GM18858 (cell line): ENCODE measurements at regions not wholly inside any gene's neighbourhood (a gene's known extent, or its start where the extent isn't known, plus 50 kb on each side); places are given as distances from the start of the nearest gene placed in this dataset.

Experiments used
- ATAC-seq: cut with Tn5 transposase; IDR thresholded peaks from one replicate; pipeline ENCODE4 v1.9.1; 2021; ENCODE audit not compliant: unreplicated experiment

DNA sequence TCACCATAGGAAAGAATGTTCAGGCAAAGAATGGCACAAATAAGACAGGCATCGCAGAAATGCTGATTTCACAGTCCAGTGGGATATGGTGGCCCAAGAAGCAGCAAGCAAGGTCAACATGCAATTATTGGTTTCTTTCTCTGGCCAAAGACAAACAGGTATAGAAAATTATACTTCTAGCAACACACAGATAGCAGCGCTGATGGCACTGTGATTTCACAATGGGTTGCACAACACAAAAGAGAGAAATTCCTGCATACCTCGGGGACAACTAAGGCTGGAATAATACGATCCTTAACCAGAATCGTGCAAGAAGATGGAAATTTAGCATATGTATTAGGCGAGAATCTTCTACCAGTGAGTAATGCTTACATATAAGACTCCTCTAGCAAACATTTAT lies 76.3 kb upstream of the NR2F2 start:
- no peak for ATAC-seq

DNA sequence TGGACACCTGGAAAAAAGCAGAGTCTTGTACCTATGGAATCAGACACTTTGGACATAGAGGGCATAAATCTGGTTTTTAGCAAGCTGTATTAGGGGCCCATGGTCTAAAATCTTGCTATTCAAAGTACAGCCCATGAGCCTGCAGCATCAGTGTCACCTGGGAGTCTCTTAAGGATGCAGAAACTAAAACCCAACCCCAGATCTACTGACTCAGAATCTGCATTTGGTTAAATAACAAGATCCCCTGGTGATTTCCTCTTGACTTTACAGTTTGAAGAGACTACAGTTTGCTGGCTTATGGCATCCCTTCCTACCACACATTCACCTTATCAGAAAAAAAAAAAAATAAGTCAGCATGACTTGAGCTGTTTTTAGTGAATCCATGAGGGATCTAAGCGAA lies 74.9 kb upstream of the NR2F2 start:
- no peak for ATAC-seq

DNA sequence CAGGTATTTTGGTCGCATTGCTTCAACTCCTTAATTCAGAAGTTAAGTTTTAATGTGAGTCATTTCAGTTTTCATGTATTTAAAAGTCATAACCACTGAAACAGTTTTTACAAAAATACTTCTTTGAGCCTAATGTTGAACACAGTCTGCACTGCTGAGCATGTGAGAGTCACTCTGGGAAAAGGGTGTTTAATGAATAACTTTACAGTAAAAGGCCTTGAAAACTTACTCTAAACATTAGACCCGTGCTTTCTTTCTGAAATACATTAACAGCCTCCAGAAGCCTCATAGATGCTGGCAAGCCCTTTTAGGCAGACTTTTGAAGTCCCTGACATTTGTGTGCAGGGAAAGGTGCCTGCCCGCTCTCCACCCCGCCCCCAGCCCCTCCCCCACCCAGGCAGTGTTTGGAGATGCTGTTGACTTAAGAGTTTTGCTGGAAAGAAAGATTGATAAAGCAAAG lies 68.9 kb upstream of the NR2F2 start:
- ATAC-seq, result no peak

DNA sequence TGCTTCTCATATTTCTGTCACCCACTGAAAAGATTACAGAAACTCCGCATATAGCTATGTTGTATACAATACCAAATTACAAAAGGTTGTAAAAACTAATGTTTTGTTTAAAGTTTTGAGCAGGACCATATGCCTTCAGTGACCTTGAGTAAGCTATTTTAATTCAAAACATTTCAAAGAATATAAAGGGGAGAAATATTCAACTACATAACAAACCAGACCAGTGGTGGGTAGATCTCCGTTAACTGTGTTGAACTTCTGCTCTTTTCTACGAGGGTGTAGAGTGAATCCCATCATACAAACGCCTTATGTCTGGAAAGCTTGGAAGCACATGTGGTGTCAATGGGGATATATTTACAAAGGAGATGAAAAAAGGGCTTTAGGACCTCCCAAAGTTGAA lies 68.4 kb upstream of the NR2F2 start:
- no peak for ATAC-seq

DNA sequence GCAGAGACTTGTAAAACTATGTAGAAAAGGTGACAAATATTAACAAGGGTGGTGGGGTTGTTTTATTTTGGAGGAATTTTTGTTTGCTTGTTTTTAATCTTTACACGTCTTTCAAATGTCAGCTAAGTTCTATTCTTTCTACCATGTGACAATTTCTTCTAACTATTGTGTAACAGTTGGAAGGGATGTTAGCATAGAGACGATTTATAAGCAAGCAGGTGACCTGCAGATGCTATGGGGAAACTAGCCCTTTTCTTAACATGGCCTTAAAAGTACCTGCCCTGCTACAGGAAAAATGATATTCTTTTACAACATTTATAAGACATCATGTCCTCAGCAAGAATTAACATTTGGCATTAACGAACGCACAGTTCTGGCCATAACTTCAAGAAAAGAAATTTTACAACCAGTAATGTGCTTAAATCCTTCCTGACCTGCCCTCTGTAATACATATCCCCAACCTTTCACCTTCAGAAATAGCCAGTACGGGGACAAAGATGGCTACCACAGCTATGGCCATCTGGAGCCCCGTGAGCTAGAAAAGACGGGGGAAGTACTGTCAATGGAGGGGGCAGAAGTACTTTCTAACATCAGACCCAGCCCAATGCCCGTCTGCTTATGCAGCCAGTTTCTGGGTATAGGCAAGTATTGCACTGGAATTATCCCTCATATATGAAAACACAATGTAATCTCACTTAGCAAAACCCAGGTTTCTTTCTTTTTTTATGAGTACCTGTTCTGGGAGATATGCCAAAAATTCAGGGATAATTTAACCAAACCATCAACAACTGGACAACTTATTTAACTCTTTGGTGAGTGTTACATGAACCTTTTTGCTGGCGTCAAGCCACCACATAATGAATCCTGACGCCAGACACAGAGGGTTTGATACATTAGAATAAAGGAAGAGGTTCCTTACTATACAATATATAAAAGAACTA lies 67.7 kb upstream of the NR2F2 start:
- ATAC-seq, result no peak

DNA sequence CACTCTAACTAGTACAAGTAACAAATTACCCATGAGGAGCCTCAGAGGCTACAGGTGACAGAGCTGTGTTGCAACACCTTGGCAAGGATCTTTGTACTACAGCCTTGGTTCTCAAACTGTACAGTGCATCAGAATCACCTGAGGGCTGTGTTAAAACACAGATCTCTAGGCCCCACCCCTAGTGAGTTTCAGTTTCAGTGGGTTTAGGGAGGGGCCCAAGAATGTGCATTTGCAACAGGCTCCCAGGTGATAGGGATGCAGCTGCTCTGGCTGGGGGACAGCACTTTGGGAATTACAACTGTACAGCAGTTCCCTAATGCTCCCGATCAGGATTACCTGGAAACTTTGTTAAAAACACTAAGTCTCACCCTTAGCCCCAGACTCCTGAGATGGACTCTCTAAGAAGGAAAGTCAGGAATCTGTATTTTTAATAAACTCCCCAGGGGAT lies 66.1 kb upstream of the NR2F2 start:
- ATAC-seq, result no peak

DNA sequence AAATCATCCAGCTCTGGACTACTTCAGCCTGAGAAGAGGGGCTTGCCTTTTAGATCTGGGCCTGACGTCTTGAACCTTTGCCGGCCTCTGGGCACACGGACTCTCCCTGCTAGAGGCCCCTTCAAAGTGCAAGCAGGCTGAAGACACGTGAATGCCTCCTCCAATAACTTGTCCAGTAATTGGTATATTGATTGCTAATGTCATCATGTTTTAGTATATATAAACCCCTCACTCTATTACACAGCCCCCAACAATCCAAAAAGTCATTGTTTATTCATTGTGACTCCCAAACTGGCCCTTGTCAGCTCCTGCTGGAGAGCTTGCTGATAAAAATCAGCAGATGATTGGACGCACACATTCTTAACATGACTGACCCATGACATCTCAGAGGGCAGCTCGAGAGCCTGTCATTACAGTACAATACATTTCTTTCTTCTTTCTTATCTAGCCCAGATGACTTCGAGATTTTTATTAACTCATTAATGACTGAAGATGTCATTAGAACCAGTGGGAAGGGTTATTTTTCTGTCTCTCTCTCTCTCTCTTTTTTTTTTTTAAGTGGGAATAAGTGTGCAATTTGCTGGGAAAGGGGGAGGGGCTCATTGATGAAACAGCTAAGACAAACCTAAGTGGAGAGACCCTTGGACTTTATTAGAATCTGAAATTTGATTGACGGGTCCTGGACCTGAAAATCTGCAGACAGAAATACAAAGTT lies 65.5 kb upstream of the NR2F2 start:
- no peak for ATAC-seq

DNA sequence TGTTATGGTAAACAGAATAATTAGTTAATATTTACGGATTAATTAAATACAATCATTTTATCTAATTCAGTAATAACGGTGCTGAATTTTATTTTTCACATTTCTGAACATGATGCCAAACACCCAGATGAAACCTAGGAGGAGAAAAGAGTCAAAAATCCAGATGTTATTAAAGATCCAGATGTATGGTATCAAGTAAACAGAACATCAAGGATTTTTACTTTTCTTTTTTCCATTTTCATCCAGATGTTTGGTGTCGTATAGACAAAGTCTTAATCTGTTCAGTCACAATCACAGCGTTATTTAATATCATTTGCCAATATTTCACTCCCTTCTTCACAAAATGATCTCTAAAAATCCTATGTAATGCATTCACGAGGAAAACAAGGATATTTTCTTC lies 64.0 kb upstream of the NR2F2 start:
- no peak for ATAC-seq

DNA sequence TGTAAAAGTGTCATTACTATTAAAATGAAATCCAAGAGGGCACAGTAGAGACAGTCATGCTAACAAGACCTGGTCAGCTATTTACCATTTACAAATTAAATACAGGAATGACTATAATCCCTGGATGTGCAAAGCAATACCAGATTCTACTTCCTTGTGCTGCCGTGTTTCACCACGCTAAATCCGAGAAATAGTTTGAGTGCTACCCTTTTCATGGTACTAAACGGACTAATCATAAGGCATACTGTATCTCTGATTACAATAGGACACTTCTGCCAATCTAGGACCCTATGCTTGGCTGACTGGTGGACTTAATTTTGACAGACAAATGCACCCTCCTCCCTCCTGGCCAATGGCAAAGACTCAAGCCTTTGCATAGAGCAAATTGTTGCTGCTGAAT lies 63.0 kb upstream of the NR2F2 start:
- ATAC-seq, result no peak

DNA sequence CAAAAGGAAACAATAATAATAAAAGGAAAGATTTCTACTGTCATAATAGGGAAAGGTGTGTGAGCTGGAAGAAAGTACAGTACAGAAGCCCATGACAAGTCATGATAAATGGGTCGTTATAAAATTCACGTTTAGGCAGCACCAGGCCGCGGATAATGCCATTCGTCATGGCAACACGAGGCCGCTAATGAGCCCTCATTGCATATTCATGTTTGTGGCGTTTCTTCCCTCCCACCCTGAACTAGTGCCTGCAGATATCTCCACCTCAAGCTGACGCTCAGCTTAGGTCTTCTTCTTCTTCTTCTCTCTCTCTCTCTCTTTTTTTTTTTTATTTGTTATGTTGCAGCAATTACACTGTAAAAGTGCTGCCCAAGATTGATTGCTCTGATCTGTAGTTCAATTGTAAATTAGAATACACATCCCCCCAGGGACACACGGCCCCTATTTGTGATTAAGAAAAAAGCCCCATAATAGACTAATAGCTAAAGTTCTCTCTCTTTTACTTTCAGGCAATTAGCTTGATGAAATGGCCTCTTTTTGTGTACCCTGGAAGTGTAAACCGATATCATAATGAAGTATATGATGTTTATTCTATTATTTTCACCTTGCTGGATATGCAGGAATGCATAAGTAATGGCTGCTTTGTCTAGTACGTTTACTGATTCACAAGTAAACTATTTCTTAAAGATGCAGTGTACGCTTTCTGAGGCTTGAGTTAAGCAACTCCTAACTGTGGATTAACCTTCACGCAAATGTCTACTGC lies 61.9 kb upstream of the NR2F2 start:
- no peak for ATAC-seq

DNA sequence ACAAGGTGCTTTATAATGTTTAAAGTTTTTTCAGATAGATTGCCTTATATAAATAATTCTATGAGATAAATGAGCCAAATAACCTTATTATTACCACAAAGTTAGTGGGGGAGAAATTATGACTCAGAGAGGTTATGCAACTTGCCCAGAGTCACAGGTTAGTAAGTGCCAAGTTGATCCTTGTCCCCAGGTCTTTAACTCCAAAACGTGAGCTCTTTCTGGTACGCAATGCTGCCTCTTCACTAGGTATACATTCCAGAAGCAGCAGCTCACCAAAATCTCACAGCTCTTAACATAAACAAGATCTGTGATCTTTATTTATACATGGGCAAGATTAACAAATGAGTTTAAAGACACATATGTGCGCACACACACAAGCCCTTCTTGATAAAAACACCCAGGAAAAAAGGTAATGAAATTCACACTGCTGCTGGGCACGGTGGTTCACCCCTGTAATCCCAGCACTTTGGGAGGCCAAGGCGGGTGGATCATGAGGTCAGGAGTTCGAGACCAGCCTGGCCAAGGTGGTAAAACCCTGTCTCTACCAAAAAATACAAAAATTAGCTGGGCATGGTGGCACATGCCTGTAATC lies 59.8 kb upstream of the NR2F2 start:
- no peak for ATAC-seq

DNA sequence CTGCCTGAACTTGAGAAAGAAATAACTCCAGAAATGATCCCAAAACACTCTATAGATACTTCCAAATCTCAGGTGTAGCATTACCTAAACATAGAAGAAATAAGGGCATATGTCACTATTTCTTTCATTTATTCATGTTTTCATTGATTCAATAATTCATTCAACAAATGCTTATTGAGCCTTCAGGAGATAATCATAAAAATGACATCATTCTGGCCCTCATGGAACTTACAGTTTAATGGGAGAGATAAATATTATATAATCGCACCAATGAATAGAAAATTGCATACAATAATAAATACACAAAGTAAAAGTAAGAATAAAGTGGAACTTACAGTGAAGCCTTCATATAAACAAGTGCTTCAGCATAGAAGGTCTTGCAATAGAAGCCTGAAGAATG lies 58.1 kb upstream of the NR2F2 start:
- no peak for ATAC-seq

DNA sequence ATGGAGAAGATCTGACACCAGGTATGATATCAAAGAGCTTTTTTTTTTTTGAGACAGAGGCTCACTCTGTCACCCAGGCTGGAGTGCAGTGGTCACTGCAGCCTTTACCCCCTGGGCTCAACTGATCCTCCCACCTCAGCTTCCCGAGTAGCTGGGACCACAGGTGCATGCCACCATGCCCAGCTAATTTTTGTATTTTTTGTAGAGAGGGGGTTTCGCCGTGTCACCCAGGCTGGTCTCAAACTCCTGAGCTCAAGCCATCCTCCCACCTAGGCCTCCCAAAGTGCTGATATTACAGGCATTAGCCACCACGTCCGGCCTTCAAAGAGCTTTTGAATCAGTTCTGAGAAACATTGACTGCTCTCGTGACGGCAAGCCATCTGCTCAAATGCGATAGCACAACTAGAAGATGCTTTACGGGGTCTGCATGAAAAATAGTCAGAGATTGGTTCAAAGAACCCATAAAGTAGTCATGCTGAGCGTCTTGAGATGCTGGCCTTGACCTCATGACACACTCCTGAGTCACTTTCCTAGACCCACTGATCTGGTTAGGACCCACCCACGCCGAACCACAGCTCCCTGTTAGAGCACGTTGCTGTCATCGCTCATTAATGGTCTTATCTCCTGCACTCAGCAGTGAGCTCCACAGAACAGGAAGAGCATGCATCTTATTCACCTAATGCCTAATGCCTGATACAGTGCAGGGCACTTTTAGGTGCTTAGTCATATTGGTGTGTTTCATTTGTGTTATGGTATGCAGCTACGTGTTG lies 57.0 kb upstream of the NR2F2 start:
- no peak for ATAC-seq

DNA sequence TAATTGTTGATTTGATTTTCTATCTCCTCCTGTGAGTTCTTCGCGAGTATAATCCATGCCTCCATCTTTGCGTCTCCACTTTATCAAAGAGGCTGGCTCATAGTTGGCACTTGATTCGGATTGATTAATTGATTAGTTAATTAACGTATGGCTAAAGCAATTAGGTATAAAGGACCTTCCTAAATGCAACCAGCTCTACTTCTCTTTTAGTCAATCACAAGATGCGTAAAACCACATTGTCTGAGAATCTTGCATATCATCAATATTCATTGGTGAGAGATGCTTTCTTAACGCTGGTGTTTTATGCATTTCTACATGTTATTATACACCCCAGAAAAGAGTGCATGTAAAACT lies 56.4 kb upstream of the NR2F2 start:
- no peak for ATAC-seq

DNA sequence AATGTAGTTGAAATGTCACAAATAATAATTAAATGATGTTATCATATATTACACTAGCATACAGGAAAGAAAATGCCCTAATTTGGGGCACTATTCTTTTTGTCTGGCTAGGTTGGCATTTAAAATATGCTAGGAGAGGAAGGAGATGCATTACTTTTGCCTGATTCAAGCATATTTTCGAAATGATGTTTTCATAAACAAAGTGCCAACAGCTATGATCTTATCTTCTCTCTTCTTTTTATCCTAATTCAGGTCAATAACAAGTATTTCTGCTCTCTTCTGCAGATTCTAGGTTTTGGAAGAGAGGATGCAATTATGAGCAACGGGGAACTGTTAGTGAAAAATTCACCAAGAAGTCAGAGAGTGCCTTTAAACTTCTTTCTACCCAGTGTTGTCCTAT lies 55.8 kb upstream of the NR2F2 start:
- ATAC-seq, result no peak

DNA sequence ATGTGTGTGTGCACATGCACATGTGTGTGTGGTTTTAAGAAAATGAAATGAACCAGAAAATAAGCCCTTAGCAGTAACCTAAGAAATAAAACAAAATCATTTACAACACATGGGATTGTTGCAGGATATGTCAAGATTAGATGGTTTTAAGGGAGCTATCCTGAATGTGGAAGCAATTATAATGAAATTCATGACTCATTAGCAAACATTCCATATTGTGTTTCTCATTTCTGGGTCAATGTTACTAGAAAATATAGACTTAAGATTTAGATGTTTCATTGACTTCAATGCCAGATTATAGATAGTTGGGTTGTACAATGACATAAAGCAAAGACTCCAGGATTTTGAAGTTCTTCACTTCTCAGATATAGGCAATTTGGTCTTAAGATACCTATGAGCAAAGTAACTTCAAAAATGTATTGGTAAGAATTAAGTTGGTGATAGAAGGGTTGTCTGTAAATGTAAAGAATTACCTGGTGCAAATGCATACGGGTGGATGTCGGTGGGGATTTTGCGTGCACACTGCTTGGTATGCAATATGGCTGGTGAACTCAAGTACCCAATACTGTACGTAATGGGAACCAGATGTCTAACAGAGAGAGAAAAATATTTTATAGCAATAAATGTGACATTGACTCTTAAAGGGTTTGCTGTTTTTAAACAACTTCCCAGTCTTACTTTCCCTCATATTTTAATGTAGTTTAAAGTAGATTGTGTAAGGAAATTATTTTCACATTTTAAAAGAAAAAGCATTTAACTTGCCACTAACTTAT lies 53.9 kb upstream of the NR2F2 start:
- ATAC-seq, result no peak
